ENCODE measurements at regions not wholly inside any gene's neighbourhood (a gene's known extent, or its start where the extent isn't known, plus 50 kb on each side); places are given as distances from the start of the nearest gene placed in this dataset.

- Histone ChIP-seq H3K23me2 (ENCODE audit: low read depth, low read length) (no peaks in the 10 kb centered on the region), H3K14ac (ENCODE audit: insufficient read length) (no peak overlapping the region), H3K79me2 (ENCODE audit: control insufficient read depth in 1 of 2, insufficient read depth in 2 of 2, low read length in 2 of 2) (no peaks in the 10 kb centered on the region), H2BK5ac (ENCODE audit: low read depth, low read length) (no peak overlapping the region), H3K4ac (replicated peaks; ENCODE audit: insufficient read length, low read depth, low read length) (no peak overlapping the region), H2AFZ (ENCODE audit: low read length) (no peak overlapping the region), H3K27me3 (replicated peaks in 1 of 4; ENCODE audit: control insufficient read depth in 3 of 4, extremely low read depth in 1 of 4, insufficient read depth in 3 of 4, low read length in 3 of 4) (peaks cover 12 to 40% (median 32%) of the 10 kb centered on the region in 4 experiments), H4K20me1 (replicated peaks in 1 of 2; ENCODE audit: control insufficient read depth in 1 of 2, insufficient read depth in 2 of 2, low read length in 2 of 2) (no peaks in the 10 kb centered on the region), H4K91ac (replicated peaks; ENCODE audit: insufficient read length, low read length) (no peak overlapping the region), H2BK20ac (ENCODE audit: low read length) (no peak overlapping the region), H3K4me1 (replicated peaks in 1 of 4; ENCODE audit: control insufficient read depth in 3 of 4, insufficient read depth in 4 of 4, low read length in 3 of 4) (peaks cover 0 to 3% (median under 1%) of the 10 kb centered on the region in 4 experiments; a peak in 2 of 7 replicates), H4K8ac (ENCODE audit: extremely low read depth, insufficient read depth, low read length) (no peak overlapping the region), H2BK15ac (ENCODE audit: low read length) (no peak overlapping the region), H3K23ac (ENCODE audit: insufficient read length) (no peak overlapping the region), H3K4me2 (ENCODE audit: insufficient read depth in 1 of 2, low read depth in 2 of 2, low read length in 2 of 2) (no peak overlapping the region), H3K9ac (replicated peaks in 1 of 4; ENCODE audit: extremely low read depth in 1 of 4, low read depth in 3 of 4, low read length in 3 of 4) (no peak overlapping the region), H3K4me3 (ENCODE audit: extremely low read depth in 1 of 4, insufficient read depth in 2 of 4, low read depth in 3 of 4, low read length in 4 of 4) (no peak overlapping the region), H2AK5ac (ENCODE audit: low read depth, low read length) (no peak overlapping the region), H3K9me3 (ENCODE audit: insufficient read depth in 2 of 2, low read depth in 1 of 2, low read length in 1 of 2) (peaks cover 0 to 4% of the 10 kb centered on the region in 2 experiments; a peak in 1 of 4 replicates), H2BK120ac (replicated peaks; ENCODE audit: low read depth, low read length) (no peak overlapping the region), H2BK12ac (ENCODE audit: low read depth, low read length) (no peak overlapping the region), H3K27ac (ENCODE audit: low read depth, low read length) (no peak overlapping the region), H3K18ac (ENCODE audit: extremely low read depth, low read length) (no peak overlapping the region), H4K5ac (ENCODE audit: insufficient read length, low read depth, low read length) (no peak overlapping the region), H3K56ac (replicated peaks; ENCODE audit: insufficient read length, low read depth, low read length) (no peak overlapping the region), H3K79me1 (ENCODE audit: low read depth, low read length) (no peaks in the 10 kb centered on the region), H3K36me3 (ENCODE audit: control insufficient read depth in 2 of 4, insufficient read depth in 4 of 4, low read length in 3 of 4) (no peaks in the 10 kb centered on the region; a peak in 1 of 8 replicates)
- no peak for DNase-seq (ENCODE audit: low read depth in 1 of 2, low spot score in 2 of 2)
- ChIA-PET POLR2A (ENCODE audit: partially characterized antibody) (no interaction called here), CTCF (ENCODE audit: partially characterized antibody) (interaction anchor here (0.6 to 4.5 kb wide), 8 partner anchors 12 to 146 kb away, joined by 3 to 21 read pairs (median 4); no protein-coding TSS in a partner anchor)
- FAIRE-seq: no peak
- TF ChIP-seq ZNF274 (IDR thresholded peaks at IDR 0.05; ENCODE audit: borderline replicate concordance, extremely low read depth, low read length) (no peak), YY1 (IDR thresholded peaks at IDR 0.05; ENCODE audit: low read depth, low read length) (no peak), KDM5A (IDR thresholded peaks at IDR 0.05; ENCODE audit: low read length) (no peak)
- WGBS, 2 experiments (ENCODE audit: extremely low coverage in 1 of 2, insufficient coverage in 1 of 2, insufficient read length in 1 of 2, insufficient replicate concordance in 2 of 2, low coverage in 1 of 2, low lambda C conversion rate in 2 of 2, missing lambda C conversion rate in 1 of 2): 71% methylated on average over 3 of the region's 3 CpGs; no CpG with 5 or more reads in 1 of the 2 experiments
These were observed 113.5 kb upstream of the VPREB1 start for GRCh38 chr22:22130953-22131608.
